Caki2 (cell line): ENCODE measurements at regions not wholly inside any gene's neighbourhood (a gene's known extent, or its start where the extent isn't known, plus 50 kb on each side); places are given as distances from the start of the nearest gene placed in this dataset.
"Not testable (repeated sequence)": the region's sequence is repeated elsewhere in the genome, so short reads cannot be mapped to it uniquely, and the experiment has no call there.

ENCODE experiments used
- DNase-seq: peaks from one replicate; pipeline ENCODE4 v3.0.0-alpha.2; 2015; ENCODE audit warnings: low read depth
- in situ Hi-C: cut with HindIII; loops from 2 replicates; pipeline ENCODE4 v1.10.0; 2016; ENCODE audit warnings: low sequenced_read_pairs, low pct_unique_long_range_greater_than_20kb, mixed read lengths

GRCh38 chr5:92946546-92946945, 634.5 kb downstream of the NR2F1-AS1 start:
- DNase-seq: no peak
- in situ Hi-C loops: no loop called here

DNA sequence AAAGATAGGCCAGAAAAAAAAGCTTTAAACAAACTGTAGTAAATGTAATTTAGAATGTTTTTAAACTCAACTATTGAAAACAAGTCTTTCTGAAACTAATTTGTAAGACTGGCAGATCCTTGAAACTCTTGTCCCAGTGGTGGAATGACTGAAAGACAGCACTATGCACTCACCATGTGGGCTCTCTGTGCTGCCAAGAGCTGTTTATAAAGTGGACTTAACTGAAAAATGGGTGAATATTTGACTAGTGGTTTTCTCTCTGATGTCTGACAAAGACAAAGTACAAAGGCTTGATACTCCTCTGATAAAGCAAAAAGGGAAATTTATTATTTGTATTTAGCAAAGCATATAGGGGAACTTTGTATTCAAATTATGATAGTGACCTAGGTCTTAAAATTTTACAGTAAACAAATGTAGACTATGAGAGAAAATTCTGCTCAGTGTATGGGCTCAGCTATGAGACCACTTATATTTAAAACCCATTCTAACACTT, 635.4 kb downstream of the NR2F1-AS1 start:
- in situ Hi-C loops: no loop called here
- DNase-seq: no peak

- in situ Hi-C loops: no loop called here
- no peak for DNase-seq
Measured at GRCh38 chr5:92944903-92945604, 636.0 kb downstream of the NR2F1-AS1 start.

DNA sequence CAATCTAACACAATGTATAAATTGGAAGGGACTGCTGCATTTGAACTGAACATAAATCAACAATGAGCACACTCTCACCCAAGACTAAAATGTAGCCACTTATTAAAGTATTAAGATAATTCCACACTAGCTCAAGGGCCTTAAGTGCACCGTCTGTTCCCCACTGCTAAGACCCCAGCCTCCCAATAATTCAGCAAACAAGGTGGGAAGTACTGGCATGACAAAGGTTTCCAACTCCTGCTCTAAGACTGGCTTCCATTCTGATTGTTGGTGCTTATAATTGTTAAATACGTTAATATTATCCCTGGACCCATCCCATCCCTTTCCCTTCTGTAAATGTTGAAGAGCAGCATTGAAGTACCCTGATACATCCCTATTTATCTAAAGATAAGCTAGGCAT, 636.7 kb downstream of the NR2F1-AS1 start:
- DNase-seq: no peak
- in situ Hi-C loops: no loop called here

GRCh38 chr5:92942762-92943161, 638.3 kb downstream of the NR2F1-AS1 start:
- no peak for DNase-seq
- in situ Hi-C loops: no loop called here

GRCh38 chr5:92941806-92942205, 639.2 kb downstream of the NR2F1-AS1 start:
- in situ Hi-C loops: no loop called here
- no peak for DNase-seq

GRCh38 chr5:92939428-92939827, 641.6 kb downstream of the NR2F1-AS1 start:
- in situ Hi-C loops: no loop called here
- DNase-seq: no peak

GRCh38 chr5:92937396-92937795, 643.6 kb downstream of the NR2F1-AS1 start:
- DNase-seq, in situ Hi-C loops: not testable (repeated sequence)

GRCh38 chr5:92930057-92930456, 651.0 kb downstream of the NR2F1-AS1 start:
- no peak for DNase-seq
- in situ Hi-C loops: no loop called here

- peak; percentile 34 for DNase-seq
- in situ Hi-C loops: no loop called here
Measured at GRCh38 chr5:92927291-92927778, 653.7 kb downstream of the NR2F1-AS1 start.

GRCh38 chr5:92923885-92924284, 657.1 kb downstream of the NR2F1-AS1 start:
- in situ Hi-C loops: no loop called here
- DNase-seq: no peak

DNA sequence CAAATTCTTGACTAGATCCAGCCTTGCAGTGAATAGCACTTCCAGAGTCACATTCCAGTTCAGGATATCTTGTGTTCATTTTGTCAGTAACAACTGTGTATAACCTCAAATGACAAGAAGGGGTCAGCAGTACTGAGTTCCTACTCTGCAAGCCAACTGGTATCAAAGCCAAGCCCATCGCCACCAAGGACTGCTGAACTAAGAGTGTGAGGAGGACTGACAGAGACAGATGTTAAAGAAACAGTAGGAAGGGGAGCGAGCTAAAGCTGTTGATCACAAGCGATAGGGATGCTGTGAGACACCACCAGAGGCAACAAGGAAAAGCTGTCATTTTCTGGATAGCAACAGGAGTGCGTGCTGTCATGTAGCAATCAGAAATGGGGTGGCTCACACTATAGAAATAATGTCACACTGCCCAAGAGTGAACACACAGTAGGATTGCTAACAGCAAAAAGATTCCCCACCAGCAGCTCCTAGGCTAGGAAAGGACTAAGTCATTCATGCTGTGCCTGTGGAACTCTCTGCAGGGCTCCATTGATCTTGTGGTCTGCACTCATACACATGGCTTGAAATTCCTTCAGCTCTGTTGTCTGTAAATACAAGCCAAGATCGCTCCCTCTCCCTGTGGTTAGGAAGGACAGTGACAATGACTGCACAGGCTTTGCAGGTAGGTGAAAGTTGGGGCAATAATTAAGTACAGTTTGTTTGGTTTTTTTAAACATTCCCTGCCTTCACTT, 658.6 kb downstream of the NR2F1-AS1 start:
- DNase-seq: no peak
- in situ Hi-C loops: no loop called here

- in situ Hi-C loops: no loop called here
- DNase-seq: no peak
Measured at GRCh38 chr5:92917044-92917443, 664.0 kb downstream of the NR2F1-AS1 start.

DNA sequence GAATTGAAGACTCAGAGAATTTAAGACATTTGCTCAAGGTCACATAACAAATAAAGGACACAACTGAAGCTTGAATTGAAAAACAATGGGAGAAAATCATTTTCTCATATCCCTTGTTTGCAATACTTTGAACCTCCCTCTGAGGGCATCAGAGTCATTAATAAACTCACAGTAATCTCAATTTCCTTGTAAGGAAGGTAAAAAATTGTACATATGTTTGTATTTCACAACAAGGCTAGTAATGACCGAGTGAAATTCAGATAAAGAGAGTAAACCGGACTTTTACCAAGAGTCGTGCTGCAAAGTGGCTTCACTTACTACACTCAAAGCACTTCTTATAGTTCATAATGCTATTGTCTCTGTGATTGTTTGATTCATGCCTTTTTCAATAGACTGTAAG, 665.0 kb downstream of the NR2F1-AS1 start:
- DNase-seq: no peak
- in situ Hi-C loops: no loop called here

DNA sequence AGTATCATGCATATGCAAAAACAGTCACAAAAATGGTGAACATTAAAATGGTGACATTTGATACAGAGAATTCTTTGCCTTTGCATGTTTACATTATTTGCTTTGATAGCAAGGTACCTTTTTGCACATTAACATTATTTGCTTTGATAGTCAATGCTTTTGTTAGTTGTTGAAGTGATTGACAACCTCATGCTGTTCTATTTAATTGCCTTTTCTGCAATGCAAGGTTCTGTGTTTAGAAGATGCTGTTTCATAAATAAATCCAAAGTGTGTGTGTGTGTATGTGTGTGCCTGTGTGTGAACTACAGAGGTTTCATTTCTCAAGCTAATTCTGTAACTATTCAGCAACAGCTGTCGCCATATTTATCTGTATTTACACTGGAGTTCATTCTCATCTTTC, 668.7 kb downstream of the NR2F1-AS1 start:
- no peak for DNase-seq
- in situ Hi-C loops: no loop called here

- no peak for DNase-seq
- in situ Hi-C loops: no loop called here
Measured at GRCh38 chr5:92911851-92912250, 669.2 kb downstream of the NR2F1-AS1 start.

DNA sequence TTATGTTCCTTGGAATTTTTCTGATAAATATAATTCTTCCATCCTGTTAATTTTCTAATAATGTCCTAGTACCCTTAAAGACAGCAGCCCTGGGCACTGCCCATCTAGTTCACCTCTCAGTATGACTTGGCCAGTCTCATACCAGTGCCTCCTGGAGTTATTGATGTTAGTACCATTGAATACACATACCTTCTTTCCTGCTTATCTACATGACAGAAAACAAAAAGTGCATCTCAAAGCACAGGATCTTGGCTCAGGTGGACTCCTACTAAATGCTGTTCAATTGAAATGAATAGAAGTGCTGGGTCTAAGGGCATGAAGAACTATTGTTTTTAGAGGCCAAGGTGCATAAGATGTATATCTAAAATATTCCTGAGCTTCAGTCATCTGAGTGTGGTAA, 669.7 kb downstream of the NR2F1-AS1 start:
- DNase-seq: no peak
- in situ Hi-C loops: no loop called here

DNA sequence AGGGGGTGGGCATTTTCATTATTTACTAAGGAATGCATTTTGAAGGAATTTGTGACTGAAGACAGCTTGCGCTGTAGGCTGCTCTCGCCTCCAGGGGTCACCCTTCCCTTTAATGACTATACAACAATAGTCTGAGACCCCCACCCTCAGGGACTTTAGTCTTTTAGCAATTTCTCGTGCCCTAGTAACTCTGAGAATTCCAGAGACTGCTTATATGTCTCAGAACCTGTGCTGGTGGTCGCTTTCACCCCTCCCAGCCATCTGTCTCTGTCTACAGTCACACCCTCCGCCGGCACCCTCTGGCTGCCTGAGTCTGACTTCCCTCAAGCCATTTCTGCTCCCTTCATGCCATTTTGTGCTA, 671.4 kb downstream of the NR2F1-AS1 start:
- in situ Hi-C loops: no loop called here
- DNase-seq: no peak

GRCh38 chr5:92908952-92909601, 671.9 kb downstream of the NR2F1-AS1 start:
- no peak for DNase-seq
- in situ Hi-C loops: no loop called here
